Activated naive CD4-positive, alpha-beta T cell (primary cell): ENCODE measurements at regions not wholly inside any gene's neighbourhood (a gene's known extent, or its start where the extent isn't known, plus 50 kb on each side); places are given as distances from the start of the nearest gene placed in this dataset.
A peak's percentile ranks its signal among the peaks of the same experiment; 100 is the strongest.

ENCODE experiments used
- DNase-seq, 4 experiments: peaks; one replicate each; lab custom pipeline; 2025; lab: John Stamatoyannopoulos, UW

DNA sequence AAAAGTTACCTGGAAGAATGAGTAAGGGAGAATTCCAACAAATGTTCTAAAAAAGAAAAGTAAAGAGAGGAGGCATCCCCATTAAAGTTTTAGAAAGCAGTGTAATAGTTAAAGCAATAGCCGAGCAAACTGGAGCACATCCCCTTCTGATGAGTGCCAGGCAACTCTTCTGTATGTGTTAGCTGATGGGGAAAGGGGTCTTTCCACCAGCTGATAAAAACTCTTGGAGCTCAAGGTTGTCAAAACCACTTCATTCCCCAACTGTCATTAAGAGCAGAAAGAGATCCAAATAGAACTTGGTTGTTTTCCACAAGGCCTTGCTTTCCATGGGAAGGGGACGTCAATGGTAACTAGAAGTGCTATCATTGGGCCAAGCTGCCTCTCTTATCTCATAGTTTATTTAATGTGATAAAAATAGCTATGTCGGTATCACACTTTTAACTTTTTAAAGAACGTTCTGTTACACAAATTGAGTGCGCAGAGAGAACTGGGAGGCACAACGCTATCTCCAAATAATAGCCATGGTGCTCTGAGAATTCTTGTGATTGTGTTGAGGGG, 116.9 kb downstream of the POLR2M start:
- no peak for DNase-seq

DNA sequence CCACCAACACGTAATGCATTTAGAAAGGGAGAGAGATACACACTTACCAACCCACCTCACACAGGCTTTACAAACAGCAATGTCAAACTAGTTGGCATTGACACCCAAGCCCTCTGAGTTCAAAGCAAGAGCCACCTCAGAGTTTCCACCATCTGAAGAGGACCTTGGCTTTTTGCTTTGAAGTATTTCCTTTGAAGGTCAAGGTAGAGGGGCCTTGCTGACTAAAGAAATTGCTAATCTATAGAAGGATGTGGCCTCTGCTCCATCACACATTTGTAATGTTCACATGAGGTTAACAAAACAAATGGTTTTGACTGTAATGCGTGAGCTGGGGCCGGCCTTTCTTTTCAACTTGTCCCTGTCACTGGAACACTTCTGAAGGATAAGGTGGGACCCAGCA, 117.7 kb downstream of the POLR2M start:
- no peak for DNase-seq

DNA sequence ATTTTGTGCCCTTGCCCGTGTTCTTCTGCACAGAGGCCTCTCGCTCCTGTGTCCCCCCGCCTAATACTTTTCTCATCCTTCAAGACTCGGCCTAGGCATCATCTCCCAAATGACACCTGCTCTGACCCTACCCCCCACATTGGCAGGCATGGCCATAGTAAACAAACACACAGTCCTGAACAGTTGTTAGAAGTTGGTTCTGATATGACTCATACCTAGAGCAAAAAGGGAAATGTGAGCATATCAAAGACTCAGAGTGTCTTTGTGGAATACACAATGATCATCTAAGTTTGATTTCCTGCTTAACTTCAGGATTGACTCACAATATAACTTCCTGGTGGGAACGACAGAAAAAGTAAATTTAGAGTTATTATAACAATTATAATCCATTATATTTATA, 120.5 kb downstream of the POLR2M start:
- DNase-seq, result no peak

DNA sequence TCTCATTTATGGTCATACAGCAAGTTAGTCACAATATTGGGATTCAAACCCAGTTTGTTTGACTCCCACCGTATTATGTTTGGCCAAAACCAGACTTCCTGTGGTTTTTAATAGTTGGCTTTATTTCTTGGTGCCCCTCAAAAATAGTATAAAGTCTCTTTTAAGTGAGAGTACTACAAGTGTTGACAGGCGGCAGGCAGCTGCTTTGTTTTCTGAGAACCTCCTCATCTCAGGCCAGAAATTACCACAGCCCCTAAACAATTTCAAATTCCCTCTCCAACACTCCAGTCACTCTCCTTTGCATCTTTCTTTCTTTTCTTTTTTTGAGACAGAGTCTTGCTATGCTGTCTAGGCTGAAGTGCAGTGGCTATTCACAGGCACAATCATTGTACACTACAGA, 121.5 kb downstream of the POLR2M start:
- DNase-seq, result no peak

DNA sequence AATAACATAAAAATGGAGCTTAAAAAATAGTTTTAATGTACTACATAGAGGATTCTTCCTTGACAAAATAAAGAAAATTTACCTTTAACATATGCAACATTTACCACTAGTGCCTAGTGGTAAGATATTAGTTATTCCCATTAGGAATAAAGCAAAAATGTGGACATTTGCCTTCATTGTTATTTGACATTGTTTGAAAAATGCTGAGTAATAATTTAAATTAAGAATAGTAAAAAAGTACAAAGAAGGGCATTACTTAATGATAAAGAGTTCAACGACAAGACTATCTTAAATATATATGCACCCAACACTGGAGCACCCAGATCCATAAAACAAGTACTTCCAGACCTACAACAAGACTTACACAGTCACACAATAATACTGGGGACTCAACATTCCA, 125.7 kb downstream of the POLR2M start:
- DNase-seq, result no peak

DNA sequence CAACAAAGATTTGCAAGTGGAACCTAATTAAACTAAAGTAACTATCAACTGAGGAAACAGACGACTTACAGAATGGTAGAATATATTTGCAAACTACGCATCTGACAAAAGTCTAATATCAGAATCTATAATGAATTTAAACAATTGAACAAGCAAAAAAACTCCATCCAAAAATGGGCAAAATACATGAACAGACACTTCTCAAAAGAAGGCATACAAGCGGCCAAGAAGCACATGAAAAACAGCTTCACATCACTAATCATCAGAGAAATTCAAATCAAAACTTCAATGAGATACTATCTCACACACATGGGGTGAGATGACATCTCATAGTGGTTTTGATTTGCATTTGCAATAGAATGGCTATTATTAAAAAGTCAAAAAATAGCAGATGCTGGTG, 128.6 kb downstream of the POLR2M start:
- no peak for DNase-seq

DNA sequence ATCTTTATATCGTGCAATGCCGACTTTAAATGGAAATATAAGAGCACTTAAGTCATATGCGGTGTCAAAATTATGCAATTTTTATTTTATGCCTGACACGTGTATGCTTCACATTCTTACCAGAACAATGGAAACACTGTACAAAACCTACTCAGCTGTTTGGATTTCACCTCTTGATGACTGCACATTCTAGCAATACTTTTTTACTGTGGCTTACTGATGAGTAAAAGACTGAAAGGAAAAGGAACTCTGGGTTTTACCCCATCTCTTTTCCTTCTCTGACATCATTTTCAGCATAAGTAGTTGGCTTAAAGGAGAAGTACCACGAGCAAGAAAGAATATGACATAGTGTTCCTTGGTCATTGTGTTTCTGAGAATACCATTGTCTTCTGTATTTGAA, 142.8 kb downstream of the POLR2M start:
- DNase-seq, result no peak

DNA sequence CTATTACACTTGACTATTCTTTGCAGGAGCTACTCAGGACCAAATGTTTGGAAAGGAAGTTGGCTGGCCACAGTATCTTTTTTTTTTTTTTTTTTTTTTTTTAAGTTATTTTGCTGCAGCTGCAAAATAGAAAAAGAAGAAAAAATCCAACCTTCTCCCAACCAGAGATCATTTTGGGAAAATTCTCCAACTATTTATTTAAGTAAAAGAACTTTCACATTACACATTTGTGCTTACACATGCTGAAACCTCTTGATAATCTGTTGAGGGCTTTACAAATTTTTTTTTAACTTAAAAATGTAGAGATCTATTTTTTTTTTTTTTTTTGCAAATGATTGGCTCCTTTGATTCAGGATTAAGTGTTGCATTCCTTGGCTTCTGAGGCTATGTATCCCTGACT, 148.0 kb downstream of the POLR2M start:
- DNase-seq, result no peak

DNA sequence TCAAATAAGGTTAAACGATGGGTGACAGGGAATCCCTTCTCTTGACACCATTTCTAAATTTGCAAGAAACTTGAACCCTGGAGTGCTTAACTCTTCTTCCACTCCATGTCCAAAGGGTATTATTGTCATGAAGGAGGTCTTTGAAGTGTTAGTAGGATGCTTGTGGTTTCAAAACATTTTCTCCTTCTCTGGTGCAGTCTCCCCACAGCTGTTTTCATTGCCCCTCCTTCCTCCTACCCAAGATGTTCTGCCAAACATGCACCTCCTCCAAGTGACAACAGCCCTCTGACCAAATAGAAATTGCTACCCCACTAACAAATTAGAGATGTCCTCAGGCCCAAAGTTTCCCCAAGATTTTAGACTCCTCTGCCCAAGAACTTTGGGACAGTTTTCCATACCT, 151.4 kb downstream of the POLR2M start:
- no peak for DNase-seq

DNA sequence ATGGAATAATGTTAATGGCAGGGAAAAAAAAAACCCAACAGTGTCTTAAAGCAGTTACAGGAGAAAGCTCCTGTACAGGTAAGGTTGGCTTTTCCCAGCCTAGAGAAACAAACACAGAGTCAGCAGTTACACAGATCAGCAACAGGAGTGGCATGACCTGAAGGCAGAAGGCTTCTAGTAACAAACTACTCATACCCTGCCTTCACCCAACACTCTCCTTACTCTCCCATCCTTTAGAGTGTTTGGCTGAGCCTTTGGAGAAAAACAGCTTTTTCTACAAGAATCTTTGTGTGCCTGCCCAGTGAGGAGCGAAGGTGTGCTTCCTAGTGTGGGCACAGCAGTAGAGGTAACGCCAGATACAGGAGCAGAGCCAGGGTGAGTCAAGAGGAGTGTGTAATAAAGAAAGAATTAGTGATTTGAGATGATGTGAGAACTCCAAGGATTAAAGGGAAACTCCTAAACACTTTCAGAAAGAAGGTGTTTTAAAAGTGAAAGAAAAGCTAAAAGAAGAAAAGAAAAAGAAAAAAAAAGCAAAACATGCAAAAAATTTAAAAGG, 152.7 kb downstream of the POLR2M start:
- no peak for DNase-seq

DNA sequence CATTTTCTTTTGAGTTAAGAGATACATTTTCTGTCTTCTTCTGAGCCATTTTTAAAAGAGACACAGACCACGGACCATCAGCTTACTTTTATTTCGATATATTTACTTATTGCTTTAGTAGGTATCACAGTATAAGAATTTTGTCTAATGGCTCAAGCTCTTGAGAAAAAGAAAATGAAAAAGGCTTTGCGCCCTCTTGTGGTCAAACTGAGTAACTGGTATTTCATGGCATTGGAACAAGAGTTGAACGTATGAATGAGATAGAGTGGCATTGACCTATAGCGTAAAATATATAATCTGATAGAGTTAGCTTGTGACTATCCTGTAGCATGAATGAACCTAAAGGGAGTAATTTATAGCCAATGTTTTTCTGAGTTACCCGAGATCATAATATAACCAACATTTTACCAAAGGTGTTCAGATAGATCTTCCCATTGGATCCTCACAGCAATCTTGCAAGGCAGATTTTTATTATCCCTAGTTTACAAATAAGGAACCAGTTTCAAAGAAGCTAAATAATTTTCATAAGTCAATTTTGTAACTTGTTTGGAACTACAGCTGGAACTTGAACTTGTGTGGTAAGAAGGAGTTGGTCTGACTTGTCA, 154.6 kb downstream of the POLR2M start:
- no peak for DNase-seq

DNA sequence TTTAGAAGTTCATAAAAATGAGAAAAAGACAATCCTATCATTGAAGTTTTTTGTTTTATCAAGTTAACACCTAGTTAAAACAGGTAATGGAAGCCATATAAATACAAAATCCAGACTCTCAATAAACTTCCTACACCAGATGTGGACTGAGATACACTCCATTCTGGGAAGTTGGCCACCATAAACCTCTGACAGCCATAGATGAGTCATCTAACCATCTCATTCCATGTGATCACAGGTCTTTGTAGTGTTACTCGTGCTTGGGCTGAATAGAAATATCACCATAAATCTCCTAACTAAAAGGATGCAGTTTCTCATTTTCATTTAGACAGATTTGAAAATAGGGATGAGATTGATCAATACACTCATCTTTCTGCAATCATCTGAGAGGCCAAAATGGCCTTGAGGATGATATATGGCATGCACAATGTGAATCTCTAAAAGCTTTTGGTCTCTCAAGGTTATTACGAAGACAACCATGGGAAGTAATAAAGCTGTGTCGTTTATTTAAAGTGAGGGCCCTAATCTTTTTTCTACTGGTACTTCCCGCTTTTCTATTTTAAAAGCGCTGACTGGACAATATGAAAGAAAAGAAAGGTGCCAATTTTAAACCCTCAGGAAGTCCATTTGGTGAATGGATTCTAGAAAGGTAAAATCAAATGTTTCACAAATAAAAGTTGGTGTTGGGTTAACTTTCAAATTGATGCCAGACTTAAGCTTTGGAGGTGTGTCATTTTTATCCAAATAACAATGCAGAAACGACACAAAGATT, 155.5 kb downstream of the POLR2M start:
- DNase-seq, result no peak

DNA sequence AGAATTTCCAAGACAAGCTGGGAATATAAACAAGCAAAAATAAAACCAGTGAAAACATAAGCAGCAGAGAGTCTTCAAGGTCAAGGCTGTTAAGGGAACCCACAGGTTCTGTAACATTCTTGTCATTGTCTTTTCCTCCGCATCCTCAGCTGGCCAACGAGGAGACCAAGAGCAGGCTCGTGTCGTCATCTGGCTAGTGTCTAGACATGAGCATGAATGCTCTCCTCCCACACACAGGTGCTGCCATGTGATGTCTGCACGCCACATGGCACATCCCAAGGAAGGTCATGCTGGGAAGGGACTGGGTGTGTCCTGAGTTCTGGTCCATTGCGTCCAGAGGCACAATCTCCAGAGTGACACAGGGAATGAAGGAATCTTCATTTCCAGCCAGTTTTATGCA, 156.2 kb downstream of the POLR2M start:
- no peak for DNase-seq

DNA sequence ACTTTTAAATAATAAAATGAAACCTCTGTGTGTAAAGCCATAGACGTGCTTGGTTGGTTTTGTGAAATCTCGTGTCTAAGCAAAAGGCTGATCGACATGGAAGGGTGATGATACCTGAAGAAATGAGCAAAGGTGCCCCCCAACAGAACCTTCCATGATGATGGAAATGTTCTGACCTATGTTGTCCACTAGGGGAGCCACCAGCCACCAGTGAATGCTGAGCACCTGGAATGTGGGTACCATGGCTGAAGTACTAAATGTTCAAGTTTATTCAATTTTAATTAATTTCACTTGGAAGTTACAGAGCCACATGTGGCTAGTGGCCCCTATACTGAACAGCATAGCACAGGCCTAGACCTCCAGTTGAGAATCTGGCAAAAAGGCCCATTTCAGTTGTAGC, 158.8 kb downstream of the POLR2M start:
- no peak for DNase-seq

DNA sequence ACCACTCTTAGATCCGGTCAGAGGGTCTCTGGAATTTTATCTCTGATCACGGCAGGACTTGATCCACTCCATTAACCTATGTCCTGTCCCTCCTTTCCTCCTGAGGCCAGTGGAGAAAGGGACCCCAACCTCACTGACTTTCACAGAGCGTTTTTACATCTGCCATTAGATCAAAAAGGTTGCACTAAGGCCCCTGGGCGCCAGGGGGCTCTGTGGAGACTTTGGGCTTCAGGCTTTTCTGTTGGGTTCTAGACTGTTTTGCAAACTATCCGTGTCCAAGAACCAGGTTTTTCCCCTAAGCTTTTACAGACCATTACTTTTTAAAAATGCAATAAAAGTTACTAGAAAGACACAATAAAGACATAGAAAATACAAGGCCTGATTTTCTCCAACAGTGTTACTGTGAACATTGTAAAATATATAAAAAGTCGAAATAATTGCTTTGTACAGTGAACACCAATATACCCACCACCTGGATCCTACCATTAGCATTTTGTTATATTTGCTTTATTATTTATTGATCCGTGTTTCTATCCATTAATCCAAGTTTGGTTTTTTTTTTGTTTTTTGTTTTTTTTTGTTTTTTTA, 159.7 kb downstream of the POLR2M start:
- peak in 3 of 4 experiments; percentile 11 to 36 (median 18) for DNase-seq

DNA sequence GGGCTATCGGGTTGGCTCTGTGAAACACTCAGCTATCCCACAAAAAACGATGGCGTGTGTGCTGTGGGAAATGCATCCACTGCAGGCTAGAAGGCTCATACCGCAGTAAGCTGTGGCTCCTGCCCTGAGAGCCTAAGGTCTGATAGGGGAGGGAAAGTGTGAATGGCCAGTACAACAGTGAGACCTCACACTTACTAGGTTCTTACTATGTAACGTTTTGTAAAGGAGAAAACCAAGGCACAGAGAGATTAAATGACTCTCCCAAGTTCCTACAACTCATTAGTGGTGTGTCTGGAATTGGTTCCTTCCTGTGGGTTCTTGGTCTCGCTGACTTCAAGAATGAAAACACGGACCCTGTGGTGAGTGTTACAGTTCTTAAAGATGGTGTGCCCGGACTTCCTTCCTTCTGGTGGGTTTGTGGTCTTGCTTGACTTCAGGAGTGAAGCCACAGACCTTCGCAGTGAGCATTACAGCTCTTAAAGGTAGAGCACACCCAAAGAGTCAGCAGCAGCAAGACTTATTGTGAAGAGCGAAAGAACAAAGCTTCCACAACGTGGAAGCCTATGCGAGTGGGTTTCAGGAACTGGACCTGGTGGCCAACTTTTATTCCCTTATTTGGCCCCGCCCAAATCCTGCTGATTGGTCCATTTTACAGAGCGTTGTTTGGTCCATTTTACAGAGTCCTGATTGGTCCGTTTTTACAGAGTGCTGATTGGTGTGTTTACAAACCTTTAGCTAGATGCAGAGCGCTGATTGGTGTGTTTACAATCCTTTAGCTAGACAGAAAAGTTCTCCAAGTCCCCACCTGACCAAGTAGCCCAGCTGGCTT, 161.7 kb downstream of the POLR2M start:
- no peak for DNase-seq

DNA sequence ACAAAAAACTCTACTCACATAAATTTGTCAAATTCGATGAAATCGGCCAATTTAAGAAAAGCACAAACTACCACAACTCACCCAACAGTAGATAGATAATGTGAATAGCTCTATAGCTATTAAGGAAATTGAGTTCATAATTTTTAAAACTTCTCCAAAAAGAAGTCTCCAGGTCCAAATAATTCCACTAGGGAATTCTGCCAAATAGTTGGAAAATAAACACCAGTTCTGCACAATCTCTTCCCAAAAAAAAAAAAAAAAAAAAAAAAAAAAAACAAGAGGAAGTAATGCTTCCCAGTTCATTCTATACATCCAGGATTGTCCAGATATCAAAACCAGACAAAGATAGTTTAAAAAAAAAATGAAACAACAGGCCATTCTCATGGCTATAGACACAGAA, 164.2 kb downstream of the POLR2M start:
- DNase-seq, result no peak

DNA sequence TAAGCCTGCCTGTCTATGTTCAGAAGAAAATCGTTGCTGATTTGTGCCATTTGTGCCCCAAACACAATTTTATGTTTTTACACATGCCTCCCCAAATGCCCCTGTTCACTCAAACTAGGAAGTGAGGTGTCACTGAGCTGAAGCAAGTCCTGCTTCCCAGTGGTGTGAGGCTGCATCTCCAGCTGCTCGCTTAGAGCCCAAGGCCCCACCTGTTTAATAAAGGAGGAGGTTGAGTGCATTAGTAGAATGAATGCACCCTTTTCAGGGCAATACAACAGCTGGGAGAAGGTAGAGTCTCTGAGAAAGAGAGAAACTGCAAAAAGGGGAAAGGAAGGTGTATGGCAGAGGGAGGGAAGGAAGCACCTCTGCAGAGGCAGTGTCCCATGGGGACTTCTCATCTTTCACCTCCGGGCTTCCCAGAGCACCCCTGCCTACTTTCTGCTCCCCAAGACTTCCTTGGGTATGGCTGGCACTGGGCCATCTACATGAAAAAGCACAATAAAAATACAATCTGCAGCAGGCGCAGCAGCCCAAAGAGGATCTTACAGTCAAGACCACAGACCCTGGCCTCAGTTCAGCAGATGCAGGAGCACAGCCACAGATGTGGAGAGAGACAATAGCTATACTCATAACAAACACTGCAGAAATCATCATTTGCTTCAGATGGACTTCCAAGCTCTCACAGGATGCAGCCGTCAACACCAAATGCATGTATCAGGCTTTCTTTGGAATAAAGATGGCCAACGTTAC, 165.9 kb downstream of the POLR2M start:
- DNase-seq, result no peak

DNA sequence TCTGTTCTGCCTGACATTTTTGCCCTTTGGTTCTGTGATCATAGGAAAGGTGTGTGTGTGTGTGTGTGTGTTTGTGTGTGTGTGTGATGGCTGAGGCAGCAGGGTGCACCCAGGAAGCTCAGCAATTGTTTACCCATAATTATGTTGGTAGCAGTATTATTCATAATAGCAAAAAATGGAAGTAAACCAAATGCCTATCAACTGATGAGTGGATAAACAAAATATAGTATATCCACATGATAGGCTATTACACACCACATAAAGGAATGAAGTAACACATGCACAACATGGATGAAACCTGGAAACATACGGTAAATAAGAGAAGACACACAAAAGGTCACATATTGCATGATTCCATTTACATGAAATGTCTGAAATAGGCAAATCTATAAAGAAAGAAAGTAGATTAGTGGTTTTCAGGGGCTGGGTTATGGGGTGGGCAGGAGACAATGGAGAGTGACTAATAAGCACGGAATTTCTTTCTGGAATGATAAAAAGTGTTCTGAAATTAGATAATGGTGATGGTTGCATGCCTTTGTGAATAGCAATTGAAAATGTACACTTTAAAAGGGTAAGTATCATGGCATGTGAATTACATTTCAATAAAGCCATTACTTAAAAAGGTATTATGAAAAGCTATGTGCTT, 167.2 kb downstream of the POLR2M start:
- no peak for DNase-seq

DNA sequence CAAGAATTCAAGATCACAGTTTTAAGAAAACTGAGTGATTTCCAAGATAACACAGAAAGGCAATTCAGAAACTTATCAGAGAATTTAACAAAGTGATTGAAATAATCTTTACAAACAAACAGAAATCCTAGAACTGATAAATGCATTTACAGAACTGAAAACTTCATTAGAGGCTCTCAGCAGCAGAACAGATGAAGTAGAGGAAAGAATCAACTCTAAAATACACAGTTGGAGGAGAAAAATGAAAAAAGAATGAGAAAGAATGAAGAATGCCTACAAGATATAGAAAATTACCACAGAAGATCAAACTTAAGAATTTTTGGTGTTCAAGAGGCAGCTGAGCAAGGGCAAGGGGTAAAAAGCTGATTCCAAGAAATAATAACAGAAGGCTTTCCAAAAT, 168.8 kb downstream of the POLR2M start:
- no peak for DNase-seq

DNA sequence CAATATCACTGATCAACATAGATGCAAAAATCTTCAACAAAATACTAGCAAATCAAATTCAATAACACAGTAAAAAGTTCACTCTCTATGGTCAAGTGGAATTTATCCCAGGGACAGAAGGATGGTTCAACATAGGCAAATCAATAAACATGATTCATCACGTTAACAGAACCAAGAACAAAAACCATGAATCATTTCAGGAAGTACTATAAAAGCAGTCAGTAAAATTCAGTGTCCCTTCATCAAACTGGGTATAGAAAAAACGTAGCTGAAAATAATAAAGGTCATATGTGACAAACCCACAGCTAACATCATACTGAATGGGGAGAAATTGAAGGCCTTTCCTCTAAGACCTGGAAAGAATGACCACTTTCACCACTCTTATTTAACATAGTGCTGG, 172.1 kb downstream of the POLR2M start:
- DNase-seq, result no peak
